Heart left ventricle (tissue), 13 donors: ENCODE measurements at regions not wholly inside any gene's neighbourhood (a gene's known extent, or its start where the extent isn't known, plus 50 kb on each side); places are given as distances from the start of the nearest gene placed in this dataset.

ENCODE experiments used
- CTCF ChIP-seq, 12 donors: fragments of 200-600 bp; sonication (generic) in 4 of 12; IDR thresholded peaks; one replicate each; pipeline versions ENCODE4 v1.5.0 to v1.8.0; 2018 to 2022; ENCODE audit warnings: antibody characterized with exemption in 12 of 12, mild to moderate bottlenecking in 5 of 12
- POLR2A ChIP-seq, 2 donors: fragments of 450-650 bp; IDR thresholded peaks; one replicate each; pipeline ENCODE4 v1.6.1; 2017; ENCODE audit warnings: antibody characterized with exemption in 2 of 2, mild to moderate bottlenecking in 2 of 2, moderate library complexity in 2 of 2
- donor health status: ischemic (EF 13 %, LVEDD 7.1; RV severe dilation, severe dysfunction).
- donor health status: DM: no; HTN: yes; CAD: no.
- donor health status: DM: no; HTN: no; CAD: no.
- donor health status: ischemic (EF 25% LVEDD 6.9; RV normal size, moderate dysfunction).
- donor health status: ischemic (EF 25% LVEDD 5.7; RV mildly dilated, moderate dysfunction).
- donor health status: ischemic (EF 35%, LVEDD 5.7; RV mildly dilated, moderate dysfunction).
- donor health status: nonischemic (EF 11% LVEDD 7.7; RV severe dilation, severe dysfunction).
- donor health status: DM: yes; HTN: yes; CAD: no.
- donor health status: PGD.
- donor health status: ischemic (EF 29% LVEDD 5.4; RV normal size, mild dysfunction).
- donor health status: nonischemic (EF 23%, LVEDD 6.1; RV moderate dilation, normal function).

- no peak for TF ChIP-seq CTCF (IDR thresholded peaks at IDR 0.05)
- no peak for TF ChIP-seq POLR2A (IDR thresholded peaks at IDR 0.05)
Observed at GRCh38 chr3:124318014-124318413, 326.1 kb upstream of the ROPN1 start.
